GM23338 (cell line): ENCODE measurements at regions not wholly inside any gene's neighbourhood (a gene's known extent, or its start where the extent isn't known, plus 50 kb on each side); places are given as distances from the start of the nearest gene placed in this dataset.

Experiments
- ATAC-seq: fragments of 200-7000 bp; cut with Tn5 transposase; 3 replicates; pipeline ENCODE4 v1.9.1; 2020
- DNase-seq: peaks from one replicate; pipeline ENCODE4 v3.0.0-alpha.2; 2015; ENCODE audit warnings: low spot score
- H2AFZ ChIP-seq: fragments of 200-600 bp; sonication (generic); 2 replicates; pipeline ENCODE4 v1.8.0; 2016; ENCODE audit warnings: antibody characterized with exemption, mild to moderate bottlenecking, moderate library complexity
- H3F3A ChIP-seq: fragments of 200-600 bp; sonication (generic); replicated peaks from 2 replicates; pipeline ENCODE4 v1.8.0; 2017; ENCODE audit warnings: antibody characterized with exemption, mixed run types, low read depth
- H3K27ac ChIP-seq: fragments of 200-600 bp; sonication (generic); 2 replicates; pipeline ENCODE4 v1.6.1; 2016; ENCODE audit warnings: low read depth
- H3K27me3 ChIP-seq: fragments of 200-600 bp; sonication (generic); 2 replicates; pipeline ENCODE4 v1.8.0; 2016; ENCODE audit warnings: mild to moderate bottlenecking, mixed run types, moderate library complexity; ENCODE audit not compliant: insufficient read depth
- H3K36me3 ChIP-seq: fragments of 200-600 bp; sonication (generic); 2 replicates; pipeline ENCODE4 v1.8.0; 2016; ENCODE audit warnings: mild to moderate bottlenecking; ENCODE audit not compliant: insufficient read depth
- H3K4me1 ChIP-seq: fragments of 200-600 bp; sonication (generic); 2 replicates; pipeline ENCODE4 v1.8.0; 2016; ENCODE audit warnings: mild to moderate bottlenecking, moderate library complexity; ENCODE audit not compliant: insufficient read depth
- H3K4me2 ChIP-seq: fragments of 200-600 bp; sonication (generic); 2 replicates; pipeline ENCODE4 v1.7.1; 2017; ENCODE audit warnings: mixed run types
- H3K4me3 ChIP-seq: fragments of 200-600 bp; sonication (generic); 2 replicates; pipeline ENCODE4 v1.6.1; 2016; ENCODE audit warnings: mixed run types
- H3K79me2 ChIP-seq: fragments of 200-600 bp; sonication (generic); replicated peaks from 2 replicates; pipeline ENCODE4 v1.8.0; 2017; ENCODE audit warnings: mild to moderate bottlenecking; ENCODE audit not compliant: insufficient read depth
- H3K9me2 ChIP-seq: fragments of 200-600 bp; sonication (generic); 2 replicates; pipeline ENCODE4 v1.8.0; 2017; ENCODE audit not compliant: insufficient read depth
- H4K20me1 ChIP-seq: fragments of 200-600 bp; sonication (generic); replicated peaks from 2 replicates; pipeline ENCODE4 v1.8.0; 2017; ENCODE audit warnings: mild to moderate bottlenecking; ENCODE audit not compliant: insufficient read depth
- H3K27ac Mint-ChIP-seq: 2 replicates; pipeline ENCODE4 v1.8.0; 2020; ENCODE audit warnings: inconsistent platforms, mild to moderate bottlenecking, moderate library complexity, mixed read lengths
- H3K27me3 Mint-ChIP-seq: 3 replicates; pipeline ENCODE4 v1.8.0; 2022; ENCODE audit warnings: low read depth, mild to moderate bottlenecking, moderate library complexity, mixed read lengths, inconsistent platforms; ENCODE audit not compliant: insufficient read depth, poor library complexity
- H3K36me3 Mint-ChIP-seq: 3 replicates; pipeline ENCODE4 v1.8.0; 2021; ENCODE audit warnings: low read depth, mild to moderate bottlenecking, inconsistent platforms, moderate library complexity, mixed read lengths
- H3K4me1 Mint-ChIP-seq: 3 replicates; pipeline ENCODE4 v1.8.0; 2020; ENCODE audit warnings: mild to moderate bottlenecking, inconsistent platforms, mixed read lengths
- H3K4me3 Mint-ChIP-seq: 3 replicates; pipeline ENCODE4 v1.8.0; 2021; ENCODE audit warnings: moderate library complexity, mild to moderate bottlenecking, inconsistent platforms, mixed read lengths
- H3K9me3 Mint-ChIP-seq: 3 replicates; pipeline ENCODE4 v1.8.0; 2020; ENCODE audit warnings: moderate library complexity, mild to moderate bottlenecking, inconsistent platforms, mixed read lengths
- EZH2 ChIP-seq: fragments of 200-600 bp; sonication (generic); IDR thresholded peaks from one replicate; pipeline ENCODE4 v1.8.0; 2017; ENCODE audit warnings: antibody characterized with exemption, mild to moderate bottlenecking, low read depth; ENCODE audit not compliant: unreplicated experiment
- JUNB ChIP-seq: IDR thresholded peaks from one replicate; pipeline ENCODE4 v1.6.1; 2016; ENCODE audit warnings: antibody characterized with exemption; ENCODE audit not compliant: unreplicated experiment
- POLR2AphosphoS5 ChIP-seq: IDR thresholded peaks from 2 replicates; pipeline ENCODE4 v1.6.1; 2016; ENCODE audit warnings: antibody characterized with exemption, low read depth
- REST ChIP-seq: IDR thresholded peaks from one replicate; pipeline ENCODE4 v1.6.1; 2018; ENCODE audit warnings: antibody characterized with exemption; ENCODE audit not compliant: unreplicated experiment
- STAT1 ChIP-seq: IDR thresholded peaks from one replicate; pipeline ENCODE4 v1.6.1; 2016; ENCODE audit warnings: antibody characterized with exemption; ENCODE audit not compliant: unreplicated experiment
- ZNF114 ChIP-seq: fragments of 250-450 bp; sonication (Bioruptor Pico); IDR thresholded peaks from 2 replicates; pipeline ENCODE4 v1.5.0; 2020; ENCODE audit warnings: mild to moderate bottlenecking, moderate library complexity
- ZNF331 ChIP-seq: fragments of 250-450 bp; sonication (Bioruptor Pico); IDR thresholded peaks from 2 replicates; pipeline ENCODE4 v1.5.0; 2020; ENCODE audit warnings: low read depth, mild to moderate bottlenecking, moderate library complexity
- TF ChIP-seq, protein P1 (sequence below), 2 experiments: fragments of 200-600 bp in 1 of 2; sonication (generic) in 1 of 2; conservative IDR thresholded peaks; 2 replicates each; pipeline versions ENCODE4 v1.5.1 to v1.6.1; 2016 to 2017; ENCODE audit warnings: antibody characterized with exemption in 2 of 2, low read depth in 2 of 2, mild to moderate bottlenecking in 2 of 2, moderate library complexity in 1 of 2

DNA sequence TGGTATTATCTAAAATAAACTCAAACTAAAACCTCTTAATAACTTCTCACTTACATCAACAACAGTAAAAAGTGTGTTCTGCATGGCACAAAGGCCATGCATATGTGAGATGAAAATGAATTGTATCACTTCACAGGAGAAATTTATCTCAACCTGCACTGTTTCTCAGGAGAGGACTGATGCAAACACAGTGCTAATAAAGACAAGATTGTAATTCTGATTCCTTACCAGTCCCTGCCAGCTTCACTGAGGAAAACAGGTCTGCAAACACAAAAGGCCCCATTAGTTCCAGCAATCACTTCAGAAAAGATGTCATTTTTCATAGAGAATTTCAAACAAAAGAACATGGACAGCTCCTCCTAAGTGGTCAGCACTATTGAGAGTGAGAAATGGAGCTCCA lies 117.3 kb upstream of the PDE4D start:
- Histone ChIP-seq H4K20me1 (no peaks in the 10 kb centered on the region), H2AFZ (peak overlapping the region; percentile 57; the same call in 1 of the 2 replicates), H3K27ac (no peak overlapping the region), H3K4me3 (no peak overlapping the region), H3K9me2 (no peaks in the 10 kb centered on the region), H3K4me2 (no peak overlapping the region), H3K4me1 (peaks cover 7% of the 10 kb centered on the region; the same call in 1 of the 2 replicates), H3F3A (no peaks in the 10 kb centered on the region), H3K79me2 (no peaks in the 10 kb centered on the region), H3K36me3 (no peaks in the 10 kb centered on the region), H3K27me3 (no peaks in the 10 kb centered on the region)
- peak overlapping the region; percentile 23; the same call in 1 of the 2 replicates for H3K27ac Mint-ChIP-seq
- H3K4me1 Mint-ChIP-seq = peaks cover 6% of the 10 kb centered on the region; the same call in 2 of the 3 replicates
- no peak overlapping the region for H3K4me3 Mint-ChIP-seq
- H3K27me3 Mint-ChIP-seq = no peaks in the 10 kb centered on the region
- H3K36me3 Mint-ChIP-seq = no peaks in the 10 kb centered on the region
- TF ChIP-seq ZNF331 (no peak), JUNB (no peak), EZH2 (no peak), STAT1 (no peak)
- no peaks in the 10 kb centered on the region for H3K9me3 Mint-ChIP-seq
- ATAC-seq (no peak), DNase-seq (no peak)

DNA sequence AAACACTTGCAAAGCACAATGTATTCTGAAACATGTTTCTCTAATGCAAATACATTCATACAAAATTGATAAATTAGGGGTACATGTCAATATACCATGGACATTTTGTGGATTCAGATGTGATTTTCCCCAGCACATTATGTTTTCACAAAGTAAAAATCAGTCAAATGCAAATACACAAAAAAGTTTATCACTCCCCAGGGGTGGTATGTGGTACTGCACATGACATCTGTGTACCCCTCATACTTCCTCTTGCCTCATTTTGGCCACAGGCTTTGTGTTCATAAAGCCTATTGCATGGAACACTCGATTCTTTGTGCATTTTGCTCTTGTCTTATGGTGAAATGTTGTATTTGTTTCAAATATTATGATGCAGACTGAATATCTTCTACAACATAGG lies 116.8 kb upstream of the PDE4D start:
- Mint-ChIP-seq H3K36me3 (no peaks in the 10 kb centered on the region), H3K9me3 (no peaks in the 10 kb centered on the region), H3K27me3 (no peaks in the 10 kb centered on the region), H3K4me1 (peaks cover 6% of the 10 kb centered on the region; the same call in 2 of the 3 replicates), H3K27ac (no peak overlapping the region), H3K4me3 (no peak overlapping the region)
- Histone ChIP-seq H3K4me3 (no peak overlapping the region), H3K9me2 (no peaks in the 10 kb centered on the region), H3K27me3 (no peaks in the 10 kb centered on the region), H2AFZ (no peak overlapping the region), H3K36me3 (no peaks in the 10 kb centered on the region), H4K20me1 (no peaks in the 10 kb centered on the region), H3K79me2 (no peaks in the 10 kb centered on the region), H3K4me1 (peaks cover 7% of the 10 kb centered on the region; the same call in 1 of the 2 replicates), H3F3A (no peaks in the 10 kb centered on the region), H3K4me2 (no peak overlapping the region), H3K27ac (no peak overlapping the region)
- DNase-seq (peak; percentile 39), ATAC-seq (peak; percentile 64)
- TF ChIP-seq, protein P1, sequence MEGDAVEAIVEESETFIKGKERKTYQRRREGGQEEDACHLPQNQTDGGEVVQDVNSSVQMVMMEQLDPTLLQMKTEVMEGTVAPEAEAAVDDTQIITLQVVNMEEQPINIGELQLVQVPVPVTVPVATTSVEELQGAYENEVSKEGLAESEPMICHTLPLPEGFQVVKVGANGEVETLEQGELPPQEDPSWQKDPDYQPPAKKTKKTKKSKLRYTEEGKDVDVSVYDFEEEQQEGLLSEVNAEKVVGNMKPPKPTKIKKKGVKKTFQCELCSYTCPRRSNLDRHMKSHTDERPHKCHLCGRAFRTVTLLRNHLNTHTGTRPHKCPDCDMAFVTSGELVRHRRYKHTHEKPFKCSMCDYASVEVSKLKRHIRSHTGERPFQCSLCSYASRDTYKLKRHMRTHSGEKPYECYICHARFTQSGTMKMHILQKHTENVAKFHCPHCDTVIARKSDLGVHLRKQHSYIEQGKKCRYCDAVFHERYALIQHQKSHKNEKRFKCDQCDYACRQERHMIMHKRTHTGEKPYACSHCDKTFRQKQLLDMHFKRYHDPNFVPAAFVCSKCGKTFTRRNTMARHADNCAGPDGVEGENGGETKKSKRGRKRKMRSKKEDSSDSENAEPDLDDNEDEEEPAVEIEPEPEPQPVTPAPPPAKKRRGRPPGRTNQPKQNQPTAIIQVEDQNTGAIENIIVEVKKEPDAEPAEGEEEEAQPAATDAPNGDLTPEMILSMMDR (conservative IDR thresholded peaks at IDR 0.05; ENCODE audit: low read depth in 2 of 2) = peak in 1 of 2 experiments; percentile 55; a peak in 3 of 4 replicates
- TF ChIP-seq ZNF114 (CRISPR knock-in tag) (no peak), REST (no peak), ZNF331 (no peak), POLR2AphosphoS5 (no peak)
